ENCODE measurements at regions not wholly inside any gene's neighbourhood (a gene's known extent, or its start where the extent isn't known, plus 50 kb on each side); places are given as distances from the start of the nearest gene placed in this dataset.
A peak's percentile ranks its signal among the peaks of the same experiment; 100 is the strongest.

DNA sequence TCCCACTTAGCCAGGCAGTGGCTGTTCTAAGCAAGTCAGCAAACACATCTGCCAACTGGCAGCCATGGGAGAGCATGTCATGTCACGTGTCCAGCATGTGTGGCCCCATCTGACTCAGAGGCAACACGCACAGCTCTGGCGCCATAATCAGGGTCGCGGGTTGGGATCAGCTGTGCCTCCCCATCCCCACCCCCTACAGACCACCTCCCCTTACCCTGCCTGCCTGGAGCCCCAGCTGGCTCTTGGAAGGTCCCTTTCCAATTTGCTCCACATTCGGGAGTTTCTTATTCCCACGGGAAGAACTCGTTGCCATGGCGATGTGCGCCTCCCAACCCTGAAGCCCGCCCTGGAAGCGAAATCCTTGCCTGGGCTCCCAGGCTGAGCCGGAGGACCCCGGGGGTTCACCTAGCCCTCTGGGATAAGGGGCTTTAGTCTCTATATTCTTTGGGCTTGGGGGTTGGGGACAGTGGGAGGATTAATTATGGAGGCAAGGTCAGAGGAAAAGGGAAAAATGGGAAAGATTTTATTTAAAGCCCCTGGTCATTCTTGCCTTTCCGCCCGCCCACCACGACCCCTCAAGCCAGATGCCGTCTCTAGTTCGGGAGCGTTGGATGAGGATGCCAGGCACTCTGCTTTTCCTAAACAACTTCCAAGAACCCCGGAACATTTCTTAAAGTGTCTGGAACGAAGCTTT is 283.7 kb downstream of the ZEB1 start:
- peak overlapping the region; percentile 71 for H3K4me3 ChIP-seq (ENCODE audit: insufficient read depth, low read depth, low read length)
- no peaks in the 10 kb centered on the region for H3K36me3 ChIP-seq (ENCODE audit: insufficient read depth, low read length)
- H3K36me3 Mint-ChIP-seq (ENCODE audit: low read depth, unreplicated experiment): no peaks in the 10 kb centered on the region
- peaks cover 19% of the 10 kb centered on the region for H3K27me3 Mint-ChIP-seq (ENCODE audit: low read depth, unreplicated experiment)
- peak overlapping the region; percentile 78 for H3K9ac ChIP-seq (ENCODE audit: low read length)
- peak overlapping the region; percentile 90 for H2AFZ ChIP-seq (ENCODE audit: low read depth, low read length)
- H3K4me1 ChIP-seq (ENCODE audit: insufficient read depth, low read length): peaks cover 6% of the 10 kb centered on the region
- DNase-seq (ENCODE audit: low read depth) (peak; percentile 66), FAIRE-seq (no peak)
- no peak overlapping the region for H3K27ac Mint-ChIP-seq (ENCODE audit: unreplicated experiment)
- peaks cover 4% of the 10 kb centered on the region for H3K4me1 Mint-ChIP-seq (ENCODE audit: low read depth, unreplicated experiment)
- H3K9me3 Mint-ChIP-seq (ENCODE audit: unreplicated experiment): no peaks in the 10 kb centered on the region
- no peaks in the 10 kb centered on the region for H3K9me3 ChIP-seq (ENCODE audit: insufficient read depth, low read depth, low read length)
- TF ChIP-seq EZH2 (IDR thresholded peaks at IDR 0.05; ENCODE audit: insufficient read depth, low read length): no peak
- TF ChIP-seq, protein P1, sequence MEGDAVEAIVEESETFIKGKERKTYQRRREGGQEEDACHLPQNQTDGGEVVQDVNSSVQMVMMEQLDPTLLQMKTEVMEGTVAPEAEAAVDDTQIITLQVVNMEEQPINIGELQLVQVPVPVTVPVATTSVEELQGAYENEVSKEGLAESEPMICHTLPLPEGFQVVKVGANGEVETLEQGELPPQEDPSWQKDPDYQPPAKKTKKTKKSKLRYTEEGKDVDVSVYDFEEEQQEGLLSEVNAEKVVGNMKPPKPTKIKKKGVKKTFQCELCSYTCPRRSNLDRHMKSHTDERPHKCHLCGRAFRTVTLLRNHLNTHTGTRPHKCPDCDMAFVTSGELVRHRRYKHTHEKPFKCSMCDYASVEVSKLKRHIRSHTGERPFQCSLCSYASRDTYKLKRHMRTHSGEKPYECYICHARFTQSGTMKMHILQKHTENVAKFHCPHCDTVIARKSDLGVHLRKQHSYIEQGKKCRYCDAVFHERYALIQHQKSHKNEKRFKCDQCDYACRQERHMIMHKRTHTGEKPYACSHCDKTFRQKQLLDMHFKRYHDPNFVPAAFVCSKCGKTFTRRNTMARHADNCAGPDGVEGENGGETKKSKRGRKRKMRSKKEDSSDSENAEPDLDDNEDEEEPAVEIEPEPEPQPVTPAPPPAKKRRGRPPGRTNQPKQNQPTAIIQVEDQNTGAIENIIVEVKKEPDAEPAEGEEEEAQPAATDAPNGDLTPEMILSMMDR (IDR thresholded peaks at IDR 0.05; ENCODE audit: insufficient read depth, low read depth, low read length): no peak
- peak overlapping the region; percentile 50 for H3K27ac ChIP-seq (ENCODE audit: low read depth, low read length)
- H4K20me1 ChIP-seq (ENCODE audit: insufficient read depth, low read length): no peaks in the 10 kb centered on the region
- peak overlapping the region; percentile 88 for H3K4me2 ChIP-seq (ENCODE audit: low read length)
- no peaks in the 10 kb centered on the region for H3K79me2 ChIP-seq (ENCODE audit: insufficient read depth, low read length)
- H3K27me3 ChIP-seq (ENCODE audit: insufficient read depth, low read length): peaks cover 3% of the 10 kb centered on the region
- peak overlapping the region; percentile 81 for H3K4me3 Mint-ChIP-seq (ENCODE audit: unreplicated experiment)

DNA sequence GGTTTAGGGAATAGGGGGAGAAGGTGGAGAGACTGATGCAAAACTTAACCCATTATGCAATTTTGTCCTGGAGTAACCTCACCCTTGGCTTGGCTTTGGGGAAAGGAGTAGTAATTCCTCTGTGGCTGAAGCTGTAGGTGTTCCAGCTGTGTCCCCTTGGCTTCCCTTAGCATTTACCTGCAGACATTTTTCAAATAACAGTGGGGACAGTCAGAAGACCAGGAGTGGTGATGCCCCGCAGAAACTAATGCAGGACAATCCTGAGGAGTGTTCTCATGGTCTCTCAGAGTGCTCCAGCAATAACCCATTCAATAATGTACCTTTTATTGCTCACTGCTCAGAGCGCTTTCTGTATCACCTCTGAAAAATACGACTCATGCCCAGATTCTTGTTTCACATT is 282.1 kb downstream of the ZEB1 start:
- no peak overlapping the region for H3K27ac Mint-ChIP-seq (ENCODE audit: unreplicated experiment)
- H3K4me3 Mint-ChIP-seq (ENCODE audit: unreplicated experiment): no peak overlapping the region
- no peaks in the 10 kb centered on the region for H4K20me1 ChIP-seq (ENCODE audit: insufficient read depth, low read length)
- peaks cover 4% of the 10 kb centered on the region for H3K4me1 Mint-ChIP-seq (ENCODE audit: low read depth, unreplicated experiment)
- no peak overlapping the region for H2AFZ ChIP-seq (ENCODE audit: low read depth, low read length)
- no peaks in the 10 kb centered on the region for H3K36me3 ChIP-seq (ENCODE audit: insufficient read depth, low read length)
- H3K4me2 ChIP-seq (ENCODE audit: low read length): no peak overlapping the region
- no peak overlapping the region for H3K9ac ChIP-seq (ENCODE audit: low read length)
- peaks cover 3% of the 10 kb centered on the region for H3K27me3 ChIP-seq (ENCODE audit: insufficient read depth, low read length)
- peaks cover 19% of the 10 kb centered on the region for H3K27me3 Mint-ChIP-seq (ENCODE audit: low read depth, unreplicated experiment)
- no peaks in the 10 kb centered on the region for H3K9me3 ChIP-seq (ENCODE audit: insufficient read depth, low read depth, low read length)
- FAIRE-seq (no peak), DNase-seq (ENCODE audit: low read depth) (no peak)
- peaks cover 6% of the 10 kb centered on the region for H3K4me1 ChIP-seq (ENCODE audit: insufficient read depth, low read length)
- no peaks in the 10 kb centered on the region for H3K79me2 ChIP-seq (ENCODE audit: insufficient read depth, low read length)
- no peak overlapping the region for H3K27ac ChIP-seq (ENCODE audit: low read depth, low read length)
- H3K36me3 Mint-ChIP-seq (ENCODE audit: low read depth, unreplicated experiment): no peaks in the 10 kb centered on the region
- TF ChIP-seq EZH2 (IDR thresholded peaks at IDR 0.05; ENCODE audit: insufficient read depth, low read length): no peak
- TF ChIP-seq, protein P1 (IDR thresholded peaks at IDR 0.05; ENCODE audit: insufficient read depth, low read depth, low read length): no peak
- H3K4me3 ChIP-seq (ENCODE audit: insufficient read depth, low read depth, low read length): no peak overlapping the region
- no peaks in the 10 kb centered on the region for H3K9me3 Mint-ChIP-seq (ENCODE audit: unreplicated experiment)

All from astrocyte (in vitro differentiated cells and primary cell).